ENCODE measurements at regions not wholly inside any gene's neighbourhood (a gene's known extent, or its start where the extent isn't known, plus 50 kb on each side); places are given as distances from the start of the nearest gene placed in this dataset. TPM values are rescaled to one million over a fixed set of nuclear protein-coding genes. Genes with fewer than 3 reads are reported as not detected.

GRCh38 chr7:10908600-10908999, 65.1 kb upstream of the PHF14 start:
- Histone ChIP-seq H3K4me1 (ENCODE audit: low read length) (peaks cover 9% of the 10 kb centered on the region), H3K79me2 (ENCODE audit: low read length) (no peaks in the 10 kb centered on the region), H3K9me2 (replicated peaks; ENCODE audit: insufficient read depth, low read length) (no peaks in the 10 kb centered on the region), H2AFZ (ENCODE audit: low read length) (no peak overlapping the region), H3K27me3 (ENCODE audit: low read length) (no peaks in the 10 kb centered on the region), H3K9ac (ENCODE audit: low read length) (no peak overlapping the region), H3K27ac (ENCODE audit: low read length) (no peak overlapping the region), H3K9me3 (ENCODE audit: low read length) (peaks cover 4% of the 10 kb centered on the region; the same call in 1 of the 2 replicates), H3K4me2 (ENCODE audit: low read depth, low read length, poor library complexity, severe bottlenecking) (no peak overlapping the region), H4K20me1 (ENCODE audit: insufficient read depth, low read depth, low read length) (no peaks in the 10 kb centered on the region), H3K4me3 (ENCODE audit: low read length) (no peak overlapping the region), H3K36me3 (ENCODE audit: insufficient read depth, low read length) (no peaks in the 10 kb centered on the region; the same call in 1 of the 2 replicates)
- no peak for DNase-seq

GRCh38 chr7:10910447-10910846, 63.2 kb upstream of the PHF14 start:
- H3K27ac ChIP-seq (ENCODE audit: low read length) = no peak overlapping the region
- no peaks in the 10 kb centered on the region; the same call in 1 of the 2 replicates for H3K36me3 ChIP-seq (ENCODE audit: insufficient read depth, low read length)
- H3K27me3 ChIP-seq (ENCODE audit: low read length) = no peaks in the 10 kb centered on the region
- no peak overlapping the region for H3K9ac ChIP-seq (ENCODE audit: low read length)
- no peak for DNase-seq
- H2AFZ ChIP-seq (ENCODE audit: low read length) = no peak overlapping the region
- no peak overlapping the region for H3K4me3 ChIP-seq (ENCODE audit: low read length)
- peaks cover 12% of the 10 kb centered on the region for H3K4me1 ChIP-seq (ENCODE audit: low read length)
- no peaks in the 10 kb centered on the region for H3K9me2 ChIP-seq (replicated peaks; ENCODE audit: insufficient read depth, low read length)
- H3K79me2 ChIP-seq (ENCODE audit: low read length) = no peaks in the 10 kb centered on the region
- H3K9me3 ChIP-seq (ENCODE audit: low read length) = peaks cover 4% of the 10 kb centered on the region; the same call in 1 of the 2 replicates
- H4K20me1 ChIP-seq (ENCODE audit: insufficient read depth, low read depth, low read length) = no peaks in the 10 kb centered on the region
- no peak overlapping the region for H3K4me2 ChIP-seq (ENCODE audit: low read depth, low read length, poor library complexity, severe bottlenecking)

- Histone ChIP-seq H3K9me3 (ENCODE audit: low read length) (peaks cover 4% of the 10 kb centered on the region; the same call in 1 of the 2 replicates), H2AFZ (ENCODE audit: low read length) (no peak overlapping the region), H3K36me3 (ENCODE audit: insufficient read depth, low read length) (no peaks in the 10 kb centered on the region; the same call in 1 of the 2 replicates), H3K27me3 (ENCODE audit: low read length) (no peaks in the 10 kb centered on the region), H3K9me2 (replicated peaks; ENCODE audit: insufficient read depth, low read length) (no peaks in the 10 kb centered on the region), H4K20me1 (ENCODE audit: insufficient read depth, low read depth, low read length) (no peaks in the 10 kb centered on the region), H3K4me3 (ENCODE audit: low read length) (no peak overlapping the region), H3K4me1 (ENCODE audit: low read length) (peaks cover 12% of the 10 kb centered on the region), H3K27ac (ENCODE audit: low read length) (no peak overlapping the region), H3K9ac (ENCODE audit: low read length) (no peak overlapping the region), H3K4me2 (ENCODE audit: low read depth, low read length, poor library complexity, severe bottlenecking) (no peak overlapping the region), H3K79me2 (ENCODE audit: low read length) (no peaks in the 10 kb centered on the region)
- no peak for DNase-seq
These were observed 61.6 kb upstream of the PHF14 start for GRCh38 chr7:10912077-10912476.

- no peak overlapping the region for H3K9ac ChIP-seq (ENCODE audit: low read length)
- H3K27me3 ChIP-seq (ENCODE audit: low read length) = no peaks in the 10 kb centered on the region
- H3K4me1 ChIP-seq (ENCODE audit: low read length) = peaks cover 12% of the 10 kb centered on the region
- no peaks in the 10 kb centered on the region for H3K9me2 ChIP-seq (replicated peaks; ENCODE audit: insufficient read depth, low read length)
- H3K9me3 ChIP-seq (ENCODE audit: low read length) = peaks cover 4% of the 10 kb centered on the region; the same call in 1 of the 2 replicates
- peak; percentile 70 for DNase-seq
- H2AFZ ChIP-seq (ENCODE audit: low read length) = peak overlapping the region; percentile 23
- no peak overlapping the region for H3K4me3 ChIP-seq (ENCODE audit: low read length)
- H3K79me2 ChIP-seq (ENCODE audit: low read length) = no peaks in the 10 kb centered on the region
- no peaks in the 10 kb centered on the region; the same call in 1 of the 2 replicates for H3K36me3 ChIP-seq (ENCODE audit: insufficient read depth, low read length)
- peak overlapping the region; percentile 42 for H3K4me2 ChIP-seq (ENCODE audit: low read depth, low read length, poor library complexity, severe bottlenecking)
- H4K20me1 ChIP-seq (ENCODE audit: insufficient read depth, low read depth, low read length) = no peaks in the 10 kb centered on the region
- no peak overlapping the region for H3K27ac ChIP-seq (ENCODE audit: low read length)
These were observed 60.2 kb upstream of the PHF14 start for GRCh38 chr7:10913457-10913856.

GRCh38 chr7:10918093-10918590, 55.5 kb upstream of the PHF14 start:
- Histone ChIP-seq H3K4me3 (ENCODE audit: low read length) (no peak overlapping the region), H3K4me2 (ENCODE audit: low read depth, low read length, poor library complexity, severe bottlenecking) (no peak overlapping the region), H3K9me3 (ENCODE audit: low read length) (no peaks in the 10 kb centered on the region), H3K9ac (ENCODE audit: low read length) (no peak overlapping the region), H3K27me3 (ENCODE audit: low read length) (no peaks in the 10 kb centered on the region), H3K36me3 (ENCODE audit: insufficient read depth, low read length) (no peaks in the 10 kb centered on the region), H3K4me1 (ENCODE audit: low read length) (peaks cover 8% of the 10 kb centered on the region), H3K9me2 (replicated peaks; ENCODE audit: insufficient read depth, low read length) (no peaks in the 10 kb centered on the region), H3K79me2 (ENCODE audit: low read length) (no peaks in the 10 kb centered on the region), H4K20me1 (ENCODE audit: insufficient read depth, low read depth, low read length) (no peaks in the 10 kb centered on the region), H3K27ac (ENCODE audit: low read length) (no peak overlapping the region), H2AFZ (ENCODE audit: low read length) (no peak overlapping the region)
- DNase-seq = no peak

- DNase-seq = no peak
These were observed 53.7 kb upstream of the PHF14 start for GRCh38 chr7:10919923-10920322.

More at GRCh38 chr7:10919923-10920322, 53.7 kb upstream of the PHF14 start:
- no peak overlapping the region for H3K9ac ChIP-seq (ENCODE audit: low read length)
- H2AFZ ChIP-seq (ENCODE audit: low read length) = no peak overlapping the region
- H3K27me3 ChIP-seq (ENCODE audit: low read length) = no peaks in the 10 kb centered on the region
- H3K27ac ChIP-seq (ENCODE audit: low read length) = no peak overlapping the region
- no peaks in the 10 kb centered on the region for H3K9me3 ChIP-seq (ENCODE audit: low read length)
- no peaks in the 10 kb centered on the region for H3K36me3 ChIP-seq (ENCODE audit: insufficient read depth, low read length)
- no peak overlapping the region for H3K4me3 ChIP-seq (ENCODE audit: low read length)
- H3K4me1 ChIP-seq (ENCODE audit: low read length) = no peaks in the 10 kb centered on the region
- no peak overlapping the region for H3K4me2 ChIP-seq (ENCODE audit: low read depth, low read length, poor library complexity, severe bottlenecking)
- no peaks in the 10 kb centered on the region for H3K79me2 ChIP-seq (ENCODE audit: low read length)
- H4K20me1 ChIP-seq (ENCODE audit: insufficient read depth, low read depth, low read length) = no peaks in the 10 kb centered on the region
- H3K9me2 ChIP-seq (replicated peaks; ENCODE audit: insufficient read depth, low read length) = no peaks in the 10 kb centered on the region

Small RNA genes in the stretch of these regions (small RNA-seq; reads per million reads assigned to genes)
- gene AC004852.1 = not detected
- not detected for gene AC009945.1
- gene RF00012 = not detected
- not detected for gene RF00019

All from Karpas-422 (cell line).